ENCODE measurements at regions not wholly inside any gene's neighbourhood (a gene's known extent, or its start where the extent isn't known, plus 50 kb on each side); places are given as distances from the start of the nearest gene placed in this dataset.

DNA sequence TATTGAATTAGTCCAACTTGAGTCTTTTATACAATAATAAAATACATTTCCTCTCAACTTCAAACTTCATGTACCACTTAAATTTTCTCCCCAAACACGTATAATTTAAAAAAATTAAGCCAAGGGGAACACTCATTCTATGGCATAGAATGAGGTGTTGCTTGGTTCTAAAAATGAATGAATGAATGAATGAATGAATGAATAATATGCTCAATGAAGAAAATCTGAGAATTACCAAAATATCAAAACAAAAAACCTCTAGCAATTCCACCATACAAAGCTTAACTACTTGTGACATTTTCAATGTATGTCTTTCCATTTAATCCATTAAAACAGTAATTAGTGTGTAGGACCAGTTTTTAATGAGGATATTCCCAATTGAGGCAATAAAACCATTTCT lies 62.7 kb upstream of the PLAC8 start:
- TF ChIP-seq, protein P1, sequence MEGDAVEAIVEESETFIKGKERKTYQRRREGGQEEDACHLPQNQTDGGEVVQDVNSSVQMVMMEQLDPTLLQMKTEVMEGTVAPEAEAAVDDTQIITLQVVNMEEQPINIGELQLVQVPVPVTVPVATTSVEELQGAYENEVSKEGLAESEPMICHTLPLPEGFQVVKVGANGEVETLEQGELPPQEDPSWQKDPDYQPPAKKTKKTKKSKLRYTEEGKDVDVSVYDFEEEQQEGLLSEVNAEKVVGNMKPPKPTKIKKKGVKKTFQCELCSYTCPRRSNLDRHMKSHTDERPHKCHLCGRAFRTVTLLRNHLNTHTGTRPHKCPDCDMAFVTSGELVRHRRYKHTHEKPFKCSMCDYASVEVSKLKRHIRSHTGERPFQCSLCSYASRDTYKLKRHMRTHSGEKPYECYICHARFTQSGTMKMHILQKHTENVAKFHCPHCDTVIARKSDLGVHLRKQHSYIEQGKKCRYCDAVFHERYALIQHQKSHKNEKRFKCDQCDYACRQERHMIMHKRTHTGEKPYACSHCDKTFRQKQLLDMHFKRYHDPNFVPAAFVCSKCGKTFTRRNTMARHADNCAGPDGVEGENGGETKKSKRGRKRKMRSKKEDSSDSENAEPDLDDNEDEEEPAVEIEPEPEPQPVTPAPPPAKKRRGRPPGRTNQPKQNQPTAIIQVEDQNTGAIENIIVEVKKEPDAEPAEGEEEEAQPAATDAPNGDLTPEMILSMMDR (IDR thresholded peaks at IDR 0.05; ENCODE audit: insufficient read depth, low read length, missing control alignments), result no peak
- ChIA-PET POLR2A (no interaction called here), CTCF (no interaction called here)
- H3K4me3 ChIP-seq (ENCODE audit: low read depth, low read length), result no peak overlapping the region
- DNase-seq (ENCODE audit: low read depth, low spot score), result no peak

DNA sequence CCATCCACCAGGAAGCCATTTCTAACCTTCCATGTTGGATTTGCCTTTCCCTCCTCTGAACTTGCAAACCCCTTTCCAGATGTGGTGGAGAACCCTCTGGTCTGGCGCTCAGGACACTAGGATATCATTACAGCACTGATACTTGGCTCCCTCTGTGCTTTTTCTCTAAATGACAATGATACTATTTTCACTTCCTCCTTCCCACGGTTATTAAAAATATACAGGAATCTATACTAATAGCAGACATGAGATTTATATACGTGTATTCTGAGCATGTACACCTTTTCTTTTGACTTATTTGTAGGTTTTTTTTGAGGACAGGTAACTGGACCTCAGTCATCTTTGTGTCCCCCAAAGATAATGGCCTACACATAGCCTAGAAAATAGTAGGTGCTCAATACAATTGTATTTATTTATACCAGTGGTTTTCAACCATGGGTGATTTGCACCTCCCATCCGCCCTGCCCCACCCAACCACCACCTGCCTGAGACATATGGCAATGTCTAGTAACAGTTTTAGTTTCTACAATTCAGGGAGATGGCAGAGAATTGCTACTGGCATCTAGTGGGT lies 60.4 kb upstream of the PLAC8 start:
- DNase-seq (ENCODE audit: low read depth, low spot score), result no peak
- ChIA-PET CTCF (no interaction called here), POLR2A (no interaction called here)
- H3K4me3 ChIP-seq (ENCODE audit: low read depth, low read length), result no peak overlapping the region
- TF ChIP-seq, protein P1 (IDR thresholded peaks at IDR 0.05; ENCODE audit: insufficient read depth, low read length, missing control alignments), result no peak

DNA sequence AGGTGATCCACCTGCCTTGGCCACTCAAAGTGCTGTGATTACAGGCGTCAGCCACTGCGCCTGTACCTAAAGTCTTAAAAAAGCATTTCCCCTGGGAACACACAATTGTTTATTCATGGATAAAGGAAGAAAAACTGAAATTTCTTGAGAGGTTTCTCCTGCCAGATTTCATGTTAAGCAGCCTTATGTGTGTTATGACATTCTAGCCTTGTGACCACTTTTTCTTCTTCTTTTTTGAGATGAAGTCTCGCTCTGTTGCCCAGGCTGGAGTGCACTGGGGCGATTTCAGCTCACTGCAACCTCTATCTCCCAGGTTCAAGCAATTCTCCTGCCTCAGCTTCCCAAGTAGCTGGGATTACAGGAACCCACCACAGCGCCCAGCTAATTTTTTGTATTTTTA lies 57.8 kb upstream of the PLAC8 start:
- POLR2A ChIA-PET, result no interaction called here
- CTCF ChIA-PET, result no interaction called here
- TF ChIP-seq, protein P1 (IDR thresholded peaks at IDR 0.05; ENCODE audit: insufficient read depth, low read length, missing control alignments), result no peak
- no peak for DNase-seq (ENCODE audit: low read depth, low spot score)
- no peak overlapping the region for H3K4me3 ChIP-seq (ENCODE audit: low read depth, low read length)

DNA sequence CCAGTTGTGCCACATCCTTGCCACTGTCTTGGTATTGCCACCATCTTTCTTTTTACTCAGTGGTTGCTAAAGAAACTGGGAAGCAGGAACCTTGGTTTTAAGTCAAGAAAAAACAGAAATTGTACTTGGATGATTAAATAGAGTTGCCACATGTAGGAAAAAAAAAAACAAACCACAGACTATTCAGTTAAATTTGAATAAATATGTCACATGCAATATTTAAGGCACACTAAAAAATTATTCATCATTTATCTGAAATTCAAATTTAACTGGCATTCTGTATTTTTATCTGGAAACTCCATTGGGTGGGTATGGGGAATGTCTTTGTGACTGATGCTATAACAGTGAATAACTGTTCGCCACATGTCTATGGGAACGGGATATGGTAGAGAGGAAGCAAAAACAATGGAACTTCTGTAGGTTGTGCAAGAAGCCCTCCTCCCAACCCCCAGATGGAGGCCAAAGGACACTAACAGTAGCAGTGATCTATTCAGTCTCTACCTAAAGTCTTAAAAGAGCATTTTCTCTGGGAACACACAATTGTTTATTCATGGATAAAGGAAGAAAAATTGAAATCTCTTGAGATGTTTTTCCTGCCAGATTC lies 57.0 kb upstream of the PLAC8 start:
- ChIA-PET CTCF (no interaction called here), POLR2A (no interaction called here)
- DNase-seq (ENCODE audit: low read depth, low spot score), result no peak
- H3K4me3 ChIP-seq (ENCODE audit: low read depth, low read length), result no peak overlapping the region
- TF ChIP-seq, protein P1 (IDR thresholded peaks at IDR 0.05; ENCODE audit: insufficient read depth, low read length, missing control alignments), result no peak

DNA sequence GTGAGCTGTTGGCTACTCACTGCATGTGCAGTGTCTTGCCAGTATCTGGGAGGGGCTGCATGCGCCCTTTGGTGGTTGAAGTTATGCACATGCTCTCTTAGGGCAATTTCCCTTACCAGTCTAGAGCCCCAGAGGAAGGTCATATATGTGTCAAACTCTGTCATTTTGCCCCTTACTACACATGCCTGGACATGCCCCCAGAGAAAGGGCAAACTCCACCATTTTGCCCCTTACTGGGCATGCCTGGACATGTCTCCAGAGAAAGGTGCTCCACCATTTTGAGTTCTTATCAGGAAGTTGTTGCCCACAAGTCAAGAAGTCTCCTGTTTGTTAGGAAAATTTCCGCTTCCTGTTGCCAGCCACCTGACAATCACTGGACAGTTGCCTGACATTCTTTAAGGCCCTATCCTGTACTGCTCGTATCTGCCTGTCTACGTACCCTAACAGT lies 56.4 kb upstream of the PLAC8 start:
- DNase-seq (ENCODE audit: low read depth, low spot score), result no peak
- TF ChIP-seq, protein P1 (IDR thresholded peaks at IDR 0.05; ENCODE audit: insufficient read depth, low read length, missing control alignments), result no peak
- CTCF ChIA-PET, result no interaction called here
- no peak overlapping the region for H3K4me3 ChIP-seq (ENCODE audit: low read depth, low read length)
- POLR2A ChIA-PET, result no interaction called here

Data from AG04449 (cell line).